NCI-H2107 treated with DMSO at 0.1 percent for 48 hours (cell line): ENCODE measurements at regions not wholly inside any gene's neighbourhood (a gene's known extent, or its start where the extent isn't known, plus 50 kb on each side); places are given as distances from the start of the nearest gene placed in this dataset.

Experiments used
- DNase-seq: peaks from one replicate; lab custom pipeline; 2025; ENCODE audit not compliant: unreplicated experiment; lab: John Stamatoyannopoulos, UW

- DNase-seq, result peak; percentile 34
Observed at GRCh38 chr6:139855671-139856311, 481.3 kb upstream of the CITED2 start.

GRCh38 chr6:139853302-139853992 is 479.0 kb upstream of the CITED2 start:
- DNase-seq, result no peak

GRCh38 chr6:139852488-139853140 is 478.2 kb upstream of the CITED2 start:
- DNase-seq, result no peak

DNA sequence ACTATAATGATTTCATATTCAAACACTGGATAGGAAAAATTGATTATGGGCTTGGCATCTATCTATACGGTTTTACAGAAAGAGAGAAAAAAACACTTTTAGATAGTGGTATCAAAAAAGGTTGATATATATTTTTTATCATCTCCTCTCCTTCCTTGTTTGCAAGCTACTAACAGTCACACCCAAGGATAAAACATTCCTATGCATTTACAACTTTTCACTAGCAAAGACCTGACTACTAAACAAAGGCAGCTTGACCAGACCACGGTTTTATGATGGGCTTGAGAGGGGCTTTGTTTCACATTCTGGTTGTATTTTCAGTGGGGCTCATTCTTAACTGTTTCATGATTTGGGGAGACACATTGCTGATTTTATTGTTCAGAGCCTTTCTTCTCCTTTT is 477.6 kb upstream of the CITED2 start:
- no peak for DNase-seq

DNA sequence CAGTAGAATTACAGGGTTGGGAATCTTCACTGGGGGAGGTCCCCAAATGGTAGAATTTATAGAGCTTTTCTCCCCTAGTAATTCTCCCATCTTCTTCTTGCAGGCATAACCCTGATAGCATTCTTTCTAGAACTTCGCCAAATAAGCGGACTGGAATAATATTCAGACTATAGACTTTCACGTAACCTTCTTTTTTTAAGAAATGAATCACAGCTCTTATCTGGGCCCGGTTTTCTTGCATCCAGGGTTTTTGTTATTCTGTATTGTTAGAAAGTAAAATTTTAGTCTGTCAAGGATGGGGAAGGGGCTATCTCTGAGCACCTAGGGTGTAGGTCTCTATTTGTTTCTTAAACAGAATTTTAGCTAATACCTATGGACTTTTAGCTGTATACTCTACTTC is 476.8 kb upstream of the CITED2 start:
- DNase-seq, result no peak

DNA sequence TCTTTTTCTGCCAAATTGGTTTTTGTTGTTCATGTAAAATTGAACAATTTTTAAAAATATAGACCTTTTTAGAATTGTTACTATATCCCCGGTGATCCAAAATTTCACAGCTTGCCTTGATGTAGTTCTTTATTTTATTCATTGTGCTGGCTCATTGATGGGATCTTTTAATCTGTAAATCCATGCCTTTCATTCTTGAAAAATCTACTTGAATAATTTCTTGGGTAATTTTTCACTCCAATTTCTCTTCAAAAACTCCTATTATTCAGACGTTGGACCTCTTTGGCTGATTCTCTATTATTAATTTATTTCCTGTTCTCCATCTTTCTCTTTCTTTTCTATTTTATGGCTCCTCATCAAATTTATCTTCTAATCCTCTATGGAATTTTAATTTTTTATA is 476.1 kb upstream of the CITED2 start:
- DNase-seq, result no peak

GRCh38 chr6:139847457-139847813 is 473.0 kb upstream of the CITED2 start:
- DNase-seq, result no peak

DNA sequence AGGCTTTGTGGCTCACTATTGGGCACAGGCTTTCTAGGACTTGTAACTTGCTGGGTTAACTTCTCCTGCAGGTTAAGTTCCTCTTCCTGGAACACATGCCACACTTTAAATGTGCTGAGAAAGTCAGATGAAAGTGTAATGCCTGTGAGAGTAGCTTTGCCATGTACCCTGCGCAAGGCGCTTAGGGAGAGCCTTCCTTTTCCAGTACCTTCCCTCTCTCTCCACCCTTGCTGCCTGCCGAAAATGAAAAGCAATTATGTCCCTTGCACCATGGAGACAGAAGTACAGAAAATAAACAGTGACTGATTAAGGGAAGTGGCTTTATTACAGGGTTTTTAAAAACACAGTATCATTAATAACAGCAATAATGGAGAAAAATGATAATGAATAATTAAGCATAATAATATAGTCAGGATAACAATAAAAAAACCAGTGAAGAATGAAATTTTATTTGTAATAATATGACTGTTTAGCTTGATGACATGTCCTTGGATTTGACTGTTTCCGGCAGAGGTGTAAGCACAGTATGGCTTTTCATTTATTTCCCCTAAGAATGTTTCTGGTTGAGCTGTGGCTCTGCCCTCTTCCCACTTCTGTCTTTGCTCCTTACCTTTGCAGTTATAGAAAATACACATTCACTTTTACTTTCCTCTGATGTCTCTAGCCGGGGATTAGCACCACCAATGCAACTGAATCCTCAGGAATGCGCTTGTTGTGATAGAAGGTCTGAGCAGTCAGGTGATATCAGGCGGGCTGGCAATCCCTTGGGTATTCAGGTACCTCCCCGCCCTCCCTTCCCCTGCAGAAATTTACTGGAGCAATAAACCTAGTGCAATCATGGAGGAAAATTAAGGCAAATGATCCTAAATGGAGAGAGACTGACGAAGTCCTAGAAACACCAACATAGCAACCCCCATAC is 472.3 kb upstream of the CITED2 start:
- DNase-seq, result no peak

DNA sequence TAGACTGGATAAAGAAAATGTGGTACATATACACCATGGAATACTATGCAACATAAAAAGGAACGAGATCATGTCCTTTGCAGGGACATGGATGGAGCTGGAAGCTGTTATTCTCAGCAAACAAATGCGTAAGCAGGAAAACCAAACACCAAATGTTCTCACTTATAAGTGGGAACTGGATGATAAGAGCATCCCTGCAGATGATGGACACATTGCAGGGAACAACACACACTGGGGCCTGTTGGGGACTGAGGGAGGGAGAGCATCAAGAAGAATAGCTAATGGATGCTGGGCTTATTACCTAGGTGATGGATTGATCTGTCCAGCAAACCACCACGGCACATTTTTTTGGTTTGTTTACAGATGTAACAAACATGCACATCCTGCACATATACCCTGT is 470.5 kb upstream of the CITED2 start:
- DNase-seq, result no peak

- no peak for DNase-seq
Observed at GRCh38 chr6:139841794-139842215, 467.4 kb upstream of the CITED2 start.

DNA sequence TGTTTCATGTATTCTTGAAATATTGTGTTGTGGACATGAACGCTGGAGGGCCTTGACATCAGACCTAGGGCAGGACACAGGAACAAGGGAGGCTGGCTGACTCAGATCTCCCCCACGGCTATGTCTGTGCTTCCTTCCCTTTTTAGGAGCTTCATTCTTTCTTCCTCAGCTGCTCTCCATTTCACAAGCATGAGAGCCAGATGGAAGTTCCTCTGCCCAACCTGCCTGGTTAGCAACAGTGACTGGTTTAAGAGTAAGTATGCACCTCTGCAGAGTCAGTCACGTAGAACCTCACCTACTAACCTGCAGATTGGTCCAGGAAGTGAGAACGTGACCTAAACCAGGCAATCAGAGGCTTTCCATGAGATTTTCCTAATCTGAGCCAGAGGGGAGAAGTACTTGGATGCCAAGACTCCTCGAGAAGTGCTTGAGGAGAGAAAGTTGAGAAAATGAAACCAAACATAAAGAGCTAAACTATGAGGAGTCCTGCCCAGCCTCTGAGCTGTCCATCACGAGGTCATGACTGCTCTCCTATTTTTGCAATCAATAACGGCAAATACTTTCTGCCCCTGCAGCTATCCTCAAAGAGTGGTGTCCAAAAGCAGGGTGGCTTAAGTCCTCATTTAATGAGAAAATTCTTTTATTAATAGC is 465.2 kb upstream of the CITED2 start:
- no peak for DNase-seq

- DNase-seq, result no peak
Observed at GRCh38 chr6:139834232-139834631, 459.8 kb upstream of the CITED2 start.

GRCh38 chr6:139833592-139833991 is 459.1 kb upstream of the CITED2 start:
- no peak for DNase-seq

- no peak for DNase-seq
Observed at GRCh38 chr6:139832493-139833305, 458.3 kb upstream of the CITED2 start.

DNA sequence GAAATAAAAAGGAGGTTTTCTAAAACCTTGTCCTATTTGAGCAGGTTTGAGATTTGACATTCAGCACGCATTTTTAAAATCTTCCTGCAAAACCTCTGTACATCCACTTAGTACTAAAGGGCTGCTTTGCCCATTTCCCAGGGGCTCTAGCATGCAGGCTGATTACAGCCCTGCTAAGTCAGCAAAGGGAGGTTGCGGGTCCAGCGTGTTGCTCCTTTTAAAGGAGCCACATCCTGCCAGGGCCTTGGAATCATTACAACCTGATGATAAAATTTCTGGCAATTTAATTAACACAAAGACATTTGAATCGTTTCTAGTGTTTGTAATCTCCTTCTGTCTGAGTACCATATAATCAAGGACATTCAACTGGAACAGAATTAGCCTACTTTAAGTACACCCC is 455.1 kb upstream of the CITED2 start:
- DNase-seq, result no peak

DNA sequence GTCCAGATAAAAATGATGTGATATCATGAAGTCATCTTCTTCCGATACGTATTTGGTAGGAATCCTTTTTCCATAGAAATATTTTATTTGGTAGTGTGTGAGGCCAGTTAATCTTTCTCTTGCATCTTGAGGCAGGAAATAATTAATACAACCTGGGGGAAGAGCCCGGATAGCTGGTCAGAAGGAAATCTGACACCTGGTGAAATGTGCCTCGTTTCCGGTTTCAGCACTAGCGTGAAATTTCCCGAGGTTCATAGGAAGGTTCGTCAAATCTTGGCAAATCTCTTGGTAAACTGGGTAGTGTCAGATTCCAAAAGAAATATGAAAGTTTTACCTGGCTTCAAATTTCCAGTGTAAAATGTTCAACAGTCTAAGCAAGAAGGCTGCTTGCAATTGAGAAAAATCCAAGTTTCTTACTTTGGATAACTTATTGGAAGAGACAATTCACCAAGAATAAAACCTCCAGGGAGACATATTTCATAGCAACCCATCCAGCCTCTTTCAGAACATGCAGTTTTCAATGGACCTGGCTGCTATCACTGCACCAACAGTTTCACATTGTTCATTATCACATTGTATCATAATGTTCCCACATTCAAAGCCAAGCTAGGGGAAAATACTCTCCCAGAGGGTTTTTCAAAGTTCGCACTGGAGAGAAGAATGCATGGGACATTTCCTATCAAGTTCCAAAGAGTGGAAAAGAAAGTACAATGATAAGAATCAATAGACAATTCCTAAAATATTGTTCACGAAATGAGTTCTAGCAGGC is 454.5 kb upstream of the CITED2 start:
- DNase-seq, result no peak

DNA sequence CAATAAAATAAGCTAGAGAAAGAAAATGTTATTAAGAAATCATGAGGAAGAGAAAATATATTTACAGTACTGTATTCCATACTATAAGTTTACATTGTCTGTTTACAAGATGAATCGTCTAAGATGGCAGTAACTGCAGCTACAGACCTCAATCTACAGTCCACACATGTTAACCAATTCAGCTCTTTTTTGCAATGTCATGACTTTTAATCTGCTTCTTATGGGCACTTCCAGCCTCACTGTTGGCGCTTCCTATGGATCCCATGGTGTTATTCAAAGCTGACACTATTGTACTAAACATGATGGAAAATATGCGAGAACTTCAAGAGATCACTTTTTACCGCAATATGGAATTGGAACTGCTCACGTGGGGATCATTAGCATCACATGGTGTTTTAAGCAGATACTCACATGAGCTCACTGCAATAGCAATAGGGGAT is 451.5 kb upstream of the CITED2 start:
- no peak for DNase-seq

GRCh38 chr6:139824864-139825263 is 450.4 kb upstream of the CITED2 start:
- no peak for DNase-seq

- DNase-seq, result no peak
Observed at GRCh38 chr6:139823808-139824126, 449.3 kb upstream of the CITED2 start.
